ENCODE measurements at regions not wholly inside any gene's neighbourhood (a gene's known extent, or its start where the extent isn't known, plus 50 kb on each side); places are given as distances from the start of the nearest gene placed in this dataset.
A peak's percentile ranks its signal among the peaks of the same experiment; 100 is the strongest.

DNA sequence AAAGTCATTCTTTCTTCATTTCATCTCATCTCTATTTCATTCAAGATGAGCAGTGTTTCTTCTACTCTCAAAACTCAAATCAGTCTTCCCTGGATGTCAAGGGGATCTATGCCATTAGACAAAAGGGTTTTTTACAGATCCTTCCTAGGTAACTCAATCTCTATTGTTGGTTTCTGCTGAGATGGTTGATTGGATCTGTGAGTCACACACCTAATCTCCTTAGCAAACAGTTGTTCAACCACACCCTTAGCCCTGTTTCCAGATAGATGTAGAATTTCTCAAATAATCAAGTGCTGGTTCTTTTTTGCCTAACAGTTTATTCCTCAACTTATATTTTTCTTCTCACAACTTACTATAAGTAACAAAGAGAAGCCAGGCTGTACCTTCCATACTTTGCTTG is 200.5 kb downstream of the KDR start:
- H3K36me3 Mint-ChIP-seq, result no peaks in the 10 kb centered on the region
- no peak for ATAC-seq (ENCODE audit: low read depth in 2 of 2)

DNA sequence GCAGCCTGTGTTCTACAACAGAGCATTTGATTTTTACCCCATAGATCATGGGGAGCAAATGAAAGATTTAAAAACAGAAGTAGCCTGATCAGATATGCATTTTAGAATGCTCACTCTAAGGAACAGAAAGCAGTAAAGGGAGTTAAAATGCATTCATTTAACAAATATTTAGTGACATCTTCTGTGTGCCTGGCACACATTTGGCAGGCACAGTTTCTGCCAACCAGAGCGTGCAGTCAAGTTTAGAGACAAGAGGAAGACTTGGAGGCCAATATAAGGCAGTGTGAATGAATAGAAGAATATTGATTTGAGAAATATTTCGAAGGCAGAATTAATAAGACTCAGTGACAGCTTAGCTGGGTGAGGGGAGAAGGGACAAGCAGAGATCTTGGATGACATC is 210.1 kb downstream of the KDR start:
- peaks cover 0 to 2% (median 0%) of the 10 kb centered on the region in 7 donors for H3K9me3 Mint-ChIP-seq
- no peaks in the 10 kb centered on the region for H3K4me1 Mint-ChIP-seq
- DNase-seq, result no peak
- H3K36me3 Mint-ChIP-seq, result no peaks in the 10 kb centered on the region
- Histone ChIP-seq H3K9me3 (ENCODE audit: control insufficient read depth in 2 of 2, low read length in 2 of 2) (no peaks in the 10 kb centered on the region), H3K36me3 (ENCODE audit: control insufficient read depth, insufficient read depth, low read length) (no peaks in the 10 kb centered on the region), H3K4me3 (ENCODE audit: low read depth, low read length) (no peak overlapping the region), H3K27ac (ENCODE audit: insufficient read depth, low read length, poor library complexity, severe bottlenecking) (no peak overlapping the region), H3K4me1 (ENCODE audit: control insufficient read depth, insufficient read depth, low read length, poor library complexity, severe bottlenecking) (no peaks in the 10 kb centered on the region), H3K27me3 (ENCODE audit: control insufficient read depth, insufficient read depth, low read length) (no peaks in the 10 kb centered on the region)
- no peaks in the 10 kb centered on the region for H3K27me3 Mint-ChIP-seq
- H3K27ac Mint-ChIP-seq, result no peak overlapping the region
- no peak for ATAC-seq (ENCODE audit: low read depth in 2 of 2)
- H3K4me3 Mint-ChIP-seq, result no peak overlapping the region

More for the DNA sequence above, 200.5 kb downstream of the KDR start:
- no peaks in the 10 kb centered on the region for H3K9me3 ChIP-seq (ENCODE audit: control insufficient read depth in 2 of 2, low read length in 2 of 2)
- Mint-ChIP-seq H3K9me3 (peaks cover 0 to 6% (median 1%) of the 10 kb centered on the region in 7 donors), H3K4me3 (no peak overlapping the region), H3K4me1 (no peaks in the 10 kb centered on the region), H3K27me3 (no peaks in the 10 kb centered on the region), H3K27ac (no peak overlapping the region)
- no peaks in the 10 kb centered on the region for H3K4me1 ChIP-seq (ENCODE audit: control insufficient read depth, insufficient read depth, low read length, poor library complexity, severe bottlenecking)
- no peaks in the 10 kb centered on the region for H3K36me3 ChIP-seq (ENCODE audit: control insufficient read depth, insufficient read depth, low read length)
- DNase-seq, result no peak
- no peaks in the 10 kb centered on the region for H3K27me3 ChIP-seq (ENCODE audit: control insufficient read depth, insufficient read depth, low read length)
- H3K4me3 ChIP-seq (ENCODE audit: low read depth, low read length), result no peak overlapping the region
- no peak overlapping the region for H3K27ac ChIP-seq (ENCODE audit: insufficient read depth, low read length, poor library complexity, severe bottlenecking)

DNA sequence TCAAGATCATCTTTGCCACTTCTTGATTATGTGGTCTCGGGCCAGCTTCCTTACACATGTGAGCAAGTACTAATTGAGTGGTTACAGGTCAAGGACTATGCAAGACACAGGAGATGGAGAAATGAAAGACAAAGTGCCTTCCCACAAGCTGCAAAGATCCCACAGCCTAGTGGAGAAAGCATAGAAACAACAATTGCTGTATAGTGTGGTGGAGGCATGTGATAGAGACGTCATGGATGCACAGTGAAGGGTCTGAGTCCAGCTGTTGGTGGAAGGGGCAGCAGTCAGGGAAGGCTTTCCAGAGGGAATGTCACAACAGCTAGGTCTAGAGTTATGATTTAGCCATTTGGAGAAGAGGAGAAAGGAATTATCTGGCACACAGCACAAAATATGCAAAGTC is 210.6 kb downstream of the KDR start:
- no peak overlapping the region for H3K4me3 ChIP-seq (ENCODE audit: low read depth, low read length)
- no peaks in the 10 kb centered on the region for H3K36me3 ChIP-seq (ENCODE audit: control insufficient read depth, insufficient read depth, low read length)
- Mint-ChIP-seq H3K9me3 (peaks cover 0 to 2% (median 0%) of the 10 kb centered on the region in 7 donors), H3K4me3 (no peak overlapping the region), H3K4me1 (peaks cover 0 to 1% (median 0%) of the 10 kb centered on the region in 4 donors), H3K27ac (no peak overlapping the region), H3K36me3 (no peaks in the 10 kb centered on the region), H3K27me3 (no peaks in the 10 kb centered on the region)
- no peaks in the 10 kb centered on the region for H3K4me1 ChIP-seq (ENCODE audit: control insufficient read depth, insufficient read depth, low read length, poor library complexity, severe bottlenecking)
- H3K27me3 ChIP-seq (ENCODE audit: control insufficient read depth, insufficient read depth, low read length), result no peaks in the 10 kb centered on the region
- no peak overlapping the region for H3K27ac ChIP-seq (ENCODE audit: insufficient read depth, low read length, poor library complexity, severe bottlenecking)
- no peak for DNase-seq
- no peaks in the 10 kb centered on the region for H3K9me3 ChIP-seq (ENCODE audit: control insufficient read depth in 2 of 2, low read length in 2 of 2)
- no peak for ATAC-seq (ENCODE audit: low read depth in 2 of 2)

DNA sequence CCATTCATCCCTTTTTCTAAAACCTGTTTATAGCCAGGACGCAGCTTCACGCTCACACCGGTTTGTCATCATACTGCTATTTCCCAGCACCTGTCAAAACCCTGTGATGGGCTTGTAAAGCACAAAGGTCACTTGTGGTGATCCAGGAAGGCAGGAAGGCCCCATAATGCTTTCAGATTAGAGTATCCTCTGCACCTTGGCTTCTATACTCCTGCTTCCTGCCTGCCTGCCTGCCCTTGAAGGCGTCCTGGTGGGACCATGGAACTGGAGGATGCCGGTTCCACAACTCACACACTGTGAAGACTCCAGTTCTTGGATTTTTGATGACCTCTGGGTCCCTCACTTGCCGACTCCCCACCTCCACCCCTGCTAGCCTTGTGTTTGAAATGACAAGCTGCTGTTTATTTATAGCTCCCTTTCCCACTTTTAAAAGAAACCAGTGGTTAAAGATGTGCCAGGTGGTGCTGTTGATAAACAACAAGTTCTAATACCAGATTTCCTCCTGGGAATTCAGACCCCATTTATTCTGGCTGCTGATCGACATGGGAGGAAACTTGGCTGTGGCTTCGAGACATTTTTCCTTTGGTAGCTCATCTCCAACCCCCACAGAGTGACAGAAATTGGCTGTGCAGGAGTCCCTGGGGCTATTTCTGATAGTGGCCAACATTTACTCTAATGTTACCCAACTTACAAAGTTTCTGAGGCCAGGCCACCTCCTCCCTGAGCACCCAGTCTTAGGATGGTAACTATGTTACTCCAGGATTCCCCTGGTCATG is 211.5 kb downstream of the KDR start:
- no peak overlapping the region for H3K4me3 ChIP-seq (ENCODE audit: low read depth, low read length)
- H3K27ac Mint-ChIP-seq, result no peak overlapping the region
- H3K27me3 ChIP-seq (ENCODE audit: control insufficient read depth, insufficient read depth, low read length), result no peaks in the 10 kb centered on the region
- ATAC-seq (ENCODE audit: low read depth in 2 of 2) (no peak), DNase-seq (no peak)
- H3K9me3 Mint-ChIP-seq, result peaks cover 0 to 2% (median 0%) of the 10 kb centered on the region in 7 donors
- no peaks in the 10 kb centered on the region for H3K36me3 ChIP-seq (ENCODE audit: control insufficient read depth, insufficient read depth, low read length)
- no peaks in the 10 kb centered on the region for H3K4me1 ChIP-seq (ENCODE audit: control insufficient read depth, insufficient read depth, low read length, poor library complexity, severe bottlenecking)
- no peaks in the 10 kb centered on the region for H3K36me3 Mint-ChIP-seq
- peaks cover 0 to 2% (median 0%) of the 10 kb centered on the region in 4 donors for H3K4me1 Mint-ChIP-seq
- H3K27me3 Mint-ChIP-seq, result no peaks in the 10 kb centered on the region
- H3K4me3 Mint-ChIP-seq, result no peak overlapping the region
- no peak overlapping the region for H3K27ac ChIP-seq (ENCODE audit: insufficient read depth, low read length, poor library complexity, severe bottlenecking)
- H3K9me3 ChIP-seq (ENCODE audit: control insufficient read depth in 2 of 2, low read length in 2 of 2), result no peaks in the 10 kb centered on the region

DNA sequence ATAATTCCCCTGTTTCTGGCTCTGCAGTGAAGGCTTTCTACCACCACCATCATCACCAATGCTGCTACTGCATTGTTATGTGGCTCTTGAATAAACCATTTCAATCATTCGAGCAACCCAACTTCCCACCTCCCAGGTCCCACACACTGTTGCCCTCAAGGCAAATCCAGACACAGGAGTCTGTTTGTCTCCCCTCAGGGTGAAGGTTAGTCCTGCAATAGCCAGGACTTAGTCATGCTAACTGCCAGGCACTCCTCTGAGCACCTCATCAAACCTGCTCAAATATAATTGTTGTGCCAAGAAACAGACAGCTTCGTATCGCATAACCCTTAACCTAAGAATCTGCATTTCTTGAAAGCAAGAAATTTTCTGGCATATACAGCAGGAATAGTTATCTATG is 213.2 kb downstream of the KDR start:
- no peaks in the 10 kb centered on the region for H3K9me3 ChIP-seq (ENCODE audit: control insufficient read depth in 2 of 2, low read length in 2 of 2)
- peaks cover 0 to 6% (median 0%) of the 10 kb centered on the region in 7 donors for H3K9me3 Mint-ChIP-seq
- H3K27me3 Mint-ChIP-seq, result no peaks in the 10 kb centered on the region
- no peaks in the 10 kb centered on the region for H3K36me3 Mint-ChIP-seq
- H3K4me1 Mint-ChIP-seq, result peaks cover 0 to 2% (median 0%) of the 10 kb centered on the region in 4 donors
- H3K36me3 ChIP-seq (ENCODE audit: control insufficient read depth, insufficient read depth, low read length), result no peaks in the 10 kb centered on the region
- no peak overlapping the region for H3K27ac Mint-ChIP-seq
- ATAC-seq (ENCODE audit: low read depth in 2 of 2) (no peak), DNase-seq (no peak)
- H3K4me3 Mint-ChIP-seq, result peak overlapping the region in 1 of 4 donors; percentile 78
- no peaks in the 10 kb centered on the region for H3K4me1 ChIP-seq (ENCODE audit: control insufficient read depth, insufficient read depth, low read length, poor library complexity, severe bottlenecking)
- no peak overlapping the region for H3K27ac ChIP-seq (ENCODE audit: insufficient read depth, low read length, poor library complexity, severe bottlenecking)
- no peak overlapping the region for H3K4me3 ChIP-seq (ENCODE audit: low read depth, low read length)
- H3K27me3 ChIP-seq (ENCODE audit: control insufficient read depth, insufficient read depth, low read length), result no peaks in the 10 kb centered on the region

DNA sequence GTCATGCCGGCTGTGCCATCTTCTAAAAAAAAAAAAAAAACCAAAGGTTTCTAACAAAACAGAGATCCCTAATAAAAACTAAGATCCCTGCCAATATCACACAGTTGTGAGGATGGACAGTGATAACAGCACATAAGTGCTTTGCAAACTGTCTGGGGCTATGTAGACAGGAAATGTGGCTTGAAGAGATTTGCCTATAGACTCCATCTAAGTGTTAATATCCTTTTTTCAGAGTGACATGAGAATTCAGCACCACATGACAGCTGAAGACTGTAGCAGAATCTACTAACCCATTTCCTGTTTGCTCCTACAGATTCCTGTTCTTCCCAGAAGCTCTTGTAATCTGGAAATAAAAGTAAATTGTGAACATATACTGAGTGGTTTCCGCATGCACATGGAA is 215.4 kb downstream of the KDR start:
- H3K27me3 ChIP-seq (ENCODE audit: control insufficient read depth, insufficient read depth, low read length), result no peaks in the 10 kb centered on the region
- no peak for ATAC-seq (ENCODE audit: low read depth in 2 of 2)
- DNase-seq, result no peak
- Mint-ChIP-seq H3K36me3 (no peaks in the 10 kb centered on the region), H3K9me3 (peaks cover 0 to 11% (median 3%) of the 10 kb centered on the region in 7 donors), H3K4me3 (no peak overlapping the region), H3K27me3 (peaks cover 4% of the 10 kb centered on the region), H3K27ac (no peak overlapping the region), H3K4me1 (peaks cover 0 to 2% (median 0%) of the 10 kb centered on the region in 4 donors)
- H3K4me1 ChIP-seq (ENCODE audit: control insufficient read depth, insufficient read depth, low read length, poor library complexity, severe bottlenecking), result no peaks in the 10 kb centered on the region
- no peak overlapping the region for H3K27ac ChIP-seq (ENCODE audit: insufficient read depth, low read length, poor library complexity, severe bottlenecking)
- H3K9me3 ChIP-seq (ENCODE audit: control insufficient read depth in 2 of 2, low read length in 2 of 2), result no peaks in the 10 kb centered on the region
- no peak overlapping the region for H3K4me3 ChIP-seq (ENCODE audit: low read depth, low read length)
- no peaks in the 10 kb centered on the region for H3K36me3 ChIP-seq (ENCODE audit: control insufficient read depth, insufficient read depth, low read length)

DNA sequence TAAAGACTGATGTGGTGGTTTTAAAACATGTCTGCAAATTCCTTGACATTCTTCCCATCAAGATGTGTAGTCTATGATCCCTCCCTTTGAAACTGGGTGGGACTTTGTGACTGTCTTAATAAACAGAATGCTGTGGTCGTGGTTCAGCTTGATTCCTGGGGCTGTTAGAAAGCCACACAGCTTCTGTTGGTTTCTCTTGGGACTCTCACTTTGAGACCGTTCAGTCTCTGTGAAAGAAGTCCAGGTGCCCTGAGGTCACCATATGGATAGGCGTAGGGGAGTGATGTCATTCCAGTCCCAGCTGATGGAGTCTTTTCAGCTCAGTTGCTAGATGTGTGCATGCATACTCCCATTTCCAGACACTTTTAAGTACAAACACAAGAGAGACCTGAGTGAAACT is 216.6 kb downstream of the KDR start:
- Histone ChIP-seq H3K9me3 (ENCODE audit: control insufficient read depth in 2 of 2, low read length in 2 of 2) (no peaks in the 10 kb centered on the region), H3K27ac (ENCODE audit: insufficient read depth, low read length, poor library complexity, severe bottlenecking) (no peak overlapping the region), H3K4me3 (ENCODE audit: low read depth, low read length) (no peak overlapping the region), H3K36me3 (ENCODE audit: control insufficient read depth, insufficient read depth, low read length) (no peaks in the 10 kb centered on the region), H3K4me1 (ENCODE audit: control insufficient read depth, insufficient read depth, low read length, poor library complexity, severe bottlenecking) (no peaks in the 10 kb centered on the region), H3K27me3 (ENCODE audit: control insufficient read depth, insufficient read depth, low read length) (no peaks in the 10 kb centered on the region)
- no peak overlapping the region for H3K4me3 Mint-ChIP-seq
- H3K36me3 Mint-ChIP-seq, result no peaks in the 10 kb centered on the region
- peaks cover 4% of the 10 kb centered on the region for H3K27me3 Mint-ChIP-seq
- H3K9me3 Mint-ChIP-seq, result peaks cover 0 to 11% (median 3%) of the 10 kb centered on the region in 7 donors
- H3K27ac Mint-ChIP-seq, result peak overlapping the region in 2 of 3 donors; percentile 31 to 49
- ATAC-seq (ENCODE audit: low read depth in 2 of 2), result no peak
- H3K4me1 Mint-ChIP-seq, result peaks cover 0 to 2% (median 0%) of the 10 kb centered on the region in 4 donors
- no peak for DNase-seq

DNA sequence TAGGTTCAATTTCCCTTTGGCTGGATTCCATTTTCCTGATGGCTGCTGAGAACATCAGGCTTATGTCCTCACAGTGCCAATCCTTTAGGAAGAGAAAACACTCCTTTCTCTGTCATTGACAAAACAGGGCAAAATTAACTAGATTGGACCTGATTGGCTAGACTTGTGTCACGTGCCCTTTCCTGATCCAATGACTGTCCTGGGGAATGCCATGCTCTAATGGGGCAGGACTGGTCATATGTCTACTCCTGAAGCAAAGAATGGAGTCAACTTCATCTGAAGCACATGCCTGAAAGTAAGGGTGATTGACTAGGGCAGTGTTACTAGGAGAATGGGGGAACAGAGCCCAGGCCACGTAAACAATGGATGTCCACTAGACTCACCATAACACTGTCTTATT is 220.4 kb downstream of the KDR start:
- ATAC-seq (ENCODE audit: low read depth in 2 of 2) (no peak), DNase-seq (no peak)
- H3K36me3 ChIP-seq (ENCODE audit: control insufficient read depth, insufficient read depth, low read length), result no peaks in the 10 kb centered on the region
- Mint-ChIP-seq H3K27ac (no peak overlapping the region), H3K4me3 (no peak overlapping the region), H3K4me1 (peaks cover 0 to 2% (median 0%) of the 10 kb centered on the region in 4 donors), H3K27me3 (peaks cover 4% of the 10 kb centered on the region), H3K36me3 (no peaks in the 10 kb centered on the region), H3K9me3 (peaks cover 0 to 11% (median 5%) of the 10 kb centered on the region in 7 donors)
- H3K4me3 ChIP-seq (ENCODE audit: low read depth, low read length), result no peak overlapping the region
- no peaks in the 10 kb centered on the region for H3K27me3 ChIP-seq (ENCODE audit: control insufficient read depth, insufficient read depth, low read length)
- H3K9me3 ChIP-seq (ENCODE audit: control insufficient read depth in 2 of 2, low read length in 2 of 2), result no peaks in the 10 kb centered on the region
- H3K4me1 ChIP-seq (ENCODE audit: control insufficient read depth, insufficient read depth, low read length, poor library complexity, severe bottlenecking), result no peaks in the 10 kb centered on the region
- no peak overlapping the region for H3K27ac ChIP-seq (ENCODE audit: insufficient read depth, low read length, poor library complexity, severe bottlenecking)
